GM18519 (cell line): ENCODE measurements at regions not wholly inside any gene's neighbourhood (a gene's known extent, or its start where the extent isn't known, plus 50 kb on each side); places are given as distances from the start of the nearest gene placed in this dataset.
"Not testable (repeated sequence)": the region's sequence is repeated elsewhere in the genome, so short reads cannot be mapped to it uniquely, and the experiment has no call there.

Experiments
- ATAC-seq: cut with Tn5 transposase; IDR thresholded peaks from one replicate; pipeline ENCODE4 v1.9.1; 2021; ENCODE audit warnings: mild to moderate bottlenecking, moderate library complexity; ENCODE audit not compliant: unreplicated experiment, low FRiP score

GRCh38 chr5:157968570-157968969 lies 109.6 kb upstream of the CLINT1 start:
- not testable (repeated sequence) for ATAC-seq

- ATAC-seq, result no peak
These were observed 107.0 kb upstream of the CLINT1 start for GRCh38 chr5:157965989-157966388.

GRCh38 chr5:157965040-157965678 lies 106.2 kb upstream of the CLINT1 start:
- ATAC-seq, result no peak

GRCh38 chr5:157963761-157964160 lies 104.8 kb upstream of the CLINT1 start:
- no peak for ATAC-seq

- no peak for ATAC-seq
These were observed 104.3 kb upstream of the CLINT1 start for GRCh38 chr5:157963244-157963643.

GRCh38 chr5:157962686-157963085 lies 103.7 kb upstream of the CLINT1 start:
- not testable (repeated sequence) for ATAC-seq

- ATAC-seq, result no peak
These were observed 103.1 kb upstream of the CLINT1 start for GRCh38 chr5:157961896-157962590.

- ATAC-seq, result no peak
These were observed 102.2 kb upstream of the CLINT1 start for GRCh38 chr5:157961176-157961575.

- ATAC-seq, result no peak
These were observed 100.4 kb upstream of the CLINT1 start for GRCh38 chr5:157959370-157959769.

- ATAC-seq, result no peak
These were observed 97.4 kb upstream of the CLINT1 start for GRCh38 chr5:157956271-157956885.

- no peak for ATAC-seq
These were observed 96.7 kb upstream of the CLINT1 start for GRCh38 chr5:157955541-157956172.

GRCh38 chr5:157952374-157952685 lies 93.4 kb upstream of the CLINT1 start:
- no peak for ATAC-seq

- ATAC-seq, result no peak
These were observed 92.9 kb upstream of the CLINT1 start for GRCh38 chr5:157951673-157952373.

GRCh38 chr5:157949520-157949919 lies 90.6 kb upstream of the CLINT1 start:
- ATAC-seq, result no peak

- ATAC-seq, result peak; percentile 86
These were observed 89.9 kb upstream of the CLINT1 start for GRCh38 chr5:157948738-157949410.

GRCh38 chr5:157947156-157947555 lies 88.2 kb upstream of the CLINT1 start:
- no peak for ATAC-seq

- not testable (repeated sequence) for ATAC-seq
These were observed 86.9 kb upstream of the CLINT1 start for GRCh38 chr5:157945822-157946221.

GRCh38 chr5:157944938-157945337 lies 86.0 kb upstream of the CLINT1 start:
- no peak for ATAC-seq

- ATAC-seq, result no peak
These were observed 85.2 kb upstream of the CLINT1 start for GRCh38 chr5:157944077-157944633.

- ATAC-seq, result no peak
These were observed 83.7 kb upstream of the CLINT1 start for GRCh38 chr5:157942595-157942994.
